ENCODE measurements at regions not wholly inside any gene's neighbourhood (a gene's known extent, or its start where the extent isn't known, plus 50 kb on each side); places are given as distances from the start of the nearest gene placed in this dataset.

GRCh38 chr2:142581491-142581890 is 296.0 kb upstream of the KYNU start:
- H3K36me3 Mint-ChIP-seq (ENCODE audit: insufficient read depth in 1 of 3, low read depth in 3 of 3) = no peaks in the 10 kb centered on the region
- Histone ChIP-seq H3K14ac (ENCODE audit: insufficient read depth, low read length) (no peak overlapping the region), H3K56ac (ENCODE audit: insufficient read length, low read depth, low read length) (no peak overlapping the region), H3K4me1 (ENCODE audit: insufficient read depth, low read length) (no peaks in the 10 kb centered on the region), H3K9ac (ENCODE audit: extremely low read depth, insufficient read length, low read length) (no peak overlapping the region), H2BK20ac (ENCODE audit: low read depth, low read length, poor library complexity, severe bottlenecking) (no peak overlapping the region), H3K27me3 (ENCODE audit: insufficient read depth, low read length) (no peaks in the 10 kb centered on the region), H2BK15ac (ENCODE audit: low read depth, low read length) (no peak overlapping the region), H3K23ac (ENCODE audit: insufficient read length, low read depth, low read length) (no peak overlapping the region), H3K4me2 (ENCODE audit: insufficient read depth, insufficient read length, low read length) (no peak overlapping the region), H2BK12ac (ENCODE audit: insufficient read length, low read depth, low read length) (no peak overlapping the region), H4K8ac (replicated peaks; ENCODE audit: insufficient read length, low read depth, low read length) (no peak overlapping the region), H3K9me3 (ENCODE audit: control insufficient read depth, low read depth, low read length) (no peaks in the 10 kb centered on the region), H4K20me1 (ENCODE audit: control insufficient read depth, insufficient read depth, insufficient read length) (no peaks in the 10 kb centered on the region), H4K91ac (ENCODE audit: insufficient read length, low read depth, low read length) (no peak overlapping the region), H3K23me2 (ENCODE audit: insufficient read length, low read depth, low read length, poor library complexity, severe bottlenecking) (no peaks in the 10 kb centered on the region), H3K79me2 (ENCODE audit: insufficient read depth, low read length) (no peaks in the 10 kb centered on the region), H3K18ac (ENCODE audit: insufficient read length, low read depth, low read length) (no peak overlapping the region), H3K79me1 (ENCODE audit: insufficient read depth, low read depth, low read length, poor library complexity, severe bottlenecking) (no peaks in the 10 kb centered on the region), H2AK5ac (ENCODE audit: insufficient read length, low read length) (no peak overlapping the region), H3K27ac (ENCODE audit: insufficient read length, low read depth, low read length) (no peak overlapping the region), H4K5ac (ENCODE audit: insufficient read length, low read depth, low read length) (no peak overlapping the region), H2BK120ac (ENCODE audit: low read depth, low read length, poor library complexity, severe bottlenecking) (no peak overlapping the region), H2BK5ac (ENCODE audit: insufficient read length, low read length) (no peak overlapping the region), H2AFZ (ENCODE audit: low read length) (no peak overlapping the region), H3K4ac (ENCODE audit: low read depth, low read length) (no peak overlapping the region), H3T11ph (ENCODE audit: low read length) (no peak overlapping the region)
- DNase-seq = no peak
- no peaks in the 10 kb centered on the region for H3K4me1 Mint-ChIP-seq
- no peaks in the 10 kb centered on the region for H3K27me3 Mint-ChIP-seq (ENCODE audit: low read depth)
- no peak overlapping the region for H3K4me3 Mint-ChIP-seq
- TF ChIP-seq CTCF (conservative IDR thresholded peaks at IDR 0.05) = no peak
- WGBS (ENCODE audit: extremely low coverage, insufficient read length, low lambda C conversion rate) = no CpG with 5 or more reads among the region's 1 CpG
- no peak overlapping the region for H3K27ac Mint-ChIP-seq
- H3K9me3 Mint-ChIP-seq = no peaks in the 10 kb centered on the region

Measured in H9 (cell line).